ENCODE measurements at regions not wholly inside any gene's neighbourhood (a gene's known extent, or its start where the extent isn't known, plus 50 kb on each side); places are given as distances from the start of the nearest gene placed in this dataset.
A peak's percentile ranks its signal among the peaks of the same experiment; 100 is the strongest.

GRCh38 chr14:101371799-101372793, 189.2 kb upstream of the DIO3 start (continued):
- TF ChIP-seq ZBTB40 (IDR thresholded peaks at IDR 0.05), result no peak
- TF ChIP-seq ZBTB40 (CRISPR knock-in tag; IDR thresholded peaks at IDR 0.05), result peak; percentile 57; the same call in 1 of the 2 replicates
